Skeletal muscle tissue (tissue), 3 donors: ENCODE measurements at regions not wholly inside any gene's neighbourhood (a gene's known extent, or its start where the extent isn't known, plus 50 kb on each side); places are given as distances from the start of the nearest gene placed in this dataset.

Experiments used
- H3K27ac ChIP-seq: one replicate; pipeline ENCODE4 v1.7.0; 2013; ENCODE audit warnings: mild to moderate bottlenecking, low read depth, low read length, inconsistent platforms
- H3K27me3 ChIP-seq, 3 donors: one replicate each; pipeline ENCODE4 v1.7.0; 2013; ENCODE audit warnings: low read length in 3 of 3; ENCODE audit not compliant: control insufficient read depth in 3 of 3, insufficient read depth in 3 of 3
- H3K36me3 ChIP-seq, 3 donors: one replicate each; pipeline ENCODE4 v1.7.0; 2013; ENCODE audit warnings: low read length in 3 of 3; ENCODE audit not compliant: control insufficient read depth in 3 of 3, insufficient read depth in 3 of 3
- H3K4me1 ChIP-seq, 3 donors: one replicate each; pipeline ENCODE4 v1.7.0; 2013; ENCODE audit warnings: low read length in 3 of 3, mild to moderate bottlenecking in 3 of 3; ENCODE audit not compliant: control insufficient read depth in 3 of 3, insufficient read depth in 3 of 3
- H3K4me3 ChIP-seq, 3 donors: one replicate each; pipeline ENCODE4 v1.7.0; 2013; ENCODE audit warnings: low read length in 3 of 3
- H3K9ac ChIP-seq, 3 donors: one replicate each; pipeline ENCODE4 v1.7.0; 2013; ENCODE audit warnings: low read length in 3 of 3, mild to moderate bottlenecking in 3 of 3, moderate library complexity in 2 of 3, low read depth in 1 of 3
- H3K9me3 ChIP-seq, 3 donors: one replicate each; pipeline ENCODE4 v1.7.0; 2013; ENCODE audit warnings: low read length in 3 of 3; ENCODE audit not compliant: control insufficient read depth in 3 of 3
- donor health status: Osteomylitis.

DNA sequence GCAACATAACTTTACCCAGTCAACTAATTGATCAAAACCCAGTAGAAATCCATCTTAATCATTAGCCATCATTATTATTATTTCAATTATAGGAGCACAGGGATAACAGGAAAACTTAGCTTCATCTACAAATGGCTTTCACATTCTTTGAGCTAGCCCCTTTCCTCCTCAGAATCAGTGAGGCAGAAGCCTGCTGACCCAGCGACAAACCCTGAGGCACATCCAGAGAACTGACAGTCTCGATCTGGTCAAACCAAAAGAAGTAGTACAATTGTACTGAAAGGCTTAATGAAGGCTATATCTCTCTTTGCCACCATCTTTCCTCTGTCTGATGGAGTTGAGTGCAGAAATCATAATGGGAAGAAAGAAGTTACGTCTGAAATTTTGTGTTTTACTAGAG, 109.8 kb upstream of the ARID2 start:
- Histone ChIP-seq H3K36me3 (no peaks in the 10 kb centered on the region), H3K27me3 (no peaks in the 10 kb centered on the region), H3K27ac (no peak overlapping the region), H3K9ac (no peak overlapping the region), H3K9me3 (no peaks in the 10 kb centered on the region), H3K4me1 (peaks cover 4 to 9% (median 5%) of the 10 kb centered on the region in 3 donors), H3K4me3 (no peak overlapping the region)

DNA sequence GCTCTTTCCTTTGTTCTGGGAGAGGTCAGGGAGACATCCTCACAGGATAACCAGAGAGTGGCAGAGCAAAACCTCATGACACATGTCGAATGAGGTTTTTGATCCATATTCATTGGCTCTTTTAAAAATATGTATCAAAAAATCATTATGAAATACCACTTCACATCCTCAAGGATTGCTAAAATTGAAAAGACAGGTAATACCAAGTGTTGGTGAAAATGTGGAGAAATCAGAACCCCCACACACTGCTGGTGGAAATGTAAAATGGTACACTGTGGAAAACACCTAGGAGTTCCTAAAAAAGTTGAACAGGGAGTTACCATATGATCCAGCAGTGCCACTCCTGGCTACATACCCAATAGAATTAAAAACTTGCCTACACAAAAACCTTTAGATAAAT, 107.8 kb upstream of the ARID2 start:
- Histone ChIP-seq H3K36me3 (no peaks in the 10 kb centered on the region), H3K4me3 (no peak overlapping the region), H3K9me3 (no peaks in the 10 kb centered on the region), H3K27ac (no peak overlapping the region), H3K27me3 (no peaks in the 10 kb centered on the region), H3K9ac (no peak overlapping the region), H3K4me1 (no peaks in the 10 kb centered on the region)

DNA sequence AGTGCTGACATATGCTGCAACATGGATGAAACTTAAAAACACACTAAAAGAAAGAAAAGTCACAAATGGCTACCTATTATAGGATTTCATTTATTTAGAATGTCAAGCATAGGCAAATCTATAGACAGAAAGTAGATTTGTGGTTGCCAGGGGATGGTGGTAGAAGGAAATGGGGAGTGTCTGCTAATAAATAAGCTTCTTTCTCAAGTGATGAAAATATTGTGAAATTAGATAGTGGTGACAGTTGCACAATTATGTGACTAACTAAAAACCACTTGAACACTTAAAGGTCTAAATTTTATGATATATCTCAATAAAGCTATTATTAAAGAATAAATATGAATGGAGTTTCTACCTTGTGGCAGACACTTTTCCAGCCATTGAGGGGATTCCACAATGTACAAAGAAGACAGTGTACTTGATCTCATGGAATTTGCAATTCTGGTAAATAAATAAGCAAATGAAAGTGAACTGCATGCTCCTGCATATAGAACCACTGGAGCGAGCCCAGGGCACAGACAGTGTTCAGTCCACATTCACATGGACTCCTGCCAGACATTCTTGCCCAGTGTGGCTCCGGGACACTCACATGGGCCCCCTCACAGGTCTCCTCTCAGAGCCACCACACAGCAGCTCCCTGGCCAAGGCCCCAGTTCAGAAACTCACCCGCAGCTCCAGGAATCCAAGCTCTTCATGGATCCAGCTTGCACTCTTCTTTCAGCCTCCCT, 107.1 kb upstream of the ARID2 start:
- no peaks in the 10 kb centered on the region for H3K27me3 ChIP-seq
- no peaks in the 10 kb centered on the region for H3K4me1 ChIP-seq

DNA sequence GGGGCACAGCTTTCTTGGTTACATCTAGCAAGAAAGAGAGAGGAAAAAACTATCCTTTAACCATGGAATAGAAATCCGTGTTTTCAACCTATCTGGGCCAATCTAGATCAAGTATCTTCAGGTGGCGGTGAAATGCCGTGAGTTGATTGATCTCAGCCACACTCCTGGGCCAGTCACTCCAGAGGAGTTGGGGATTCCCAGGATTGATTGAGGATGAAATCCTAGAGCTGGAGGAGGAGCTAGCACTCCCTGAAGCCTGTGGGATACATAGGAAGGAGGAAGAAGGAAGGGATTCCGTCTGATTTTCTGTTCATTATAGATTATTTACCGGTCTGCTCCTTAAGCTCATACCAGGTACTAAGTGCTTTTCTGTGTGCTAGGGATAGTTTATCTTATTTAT, 106.3 kb upstream of the ARID2 start:
- Histone ChIP-seq H3K9me3 (no peaks in the 10 kb centered on the region), H3K4me3 (no peak overlapping the region), H3K27me3 (no peaks in the 10 kb centered on the region), H3K4me1 (no peaks in the 10 kb centered on the region), H3K27ac (no peak overlapping the region), H3K36me3 (no peaks in the 10 kb centered on the region), H3K9ac (no peak overlapping the region)

More for the DNA sequence above, 107.1 kb upstream of the ARID2 start:
- H3K4me3 ChIP-seq, result no peak overlapping the region
- H3K36me3 ChIP-seq, result no peaks in the 10 kb centered on the region
- H3K27ac ChIP-seq, result no peak overlapping the region
- H3K9ac ChIP-seq, result no peak overlapping the region
- H3K9me3 ChIP-seq, result no peaks in the 10 kb centered on the region

DNA sequence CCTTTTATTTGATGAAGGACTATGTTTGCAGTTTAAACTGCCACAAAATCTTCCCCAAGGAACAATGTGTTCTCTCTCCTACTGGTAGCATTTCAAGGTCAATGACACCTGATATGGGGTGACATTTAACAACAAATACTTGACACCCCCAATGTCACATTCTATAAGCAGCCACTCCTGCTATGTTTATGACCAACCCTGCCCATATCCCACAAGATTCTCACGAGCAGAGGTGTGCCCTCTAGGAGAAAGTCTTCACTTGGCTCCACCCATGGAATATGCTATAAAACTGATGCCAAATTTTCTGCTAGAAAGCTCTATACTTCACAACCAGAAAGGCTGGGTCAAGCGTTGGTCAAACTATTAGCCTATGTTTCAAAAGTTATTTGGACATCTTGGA, 105.6 kb upstream of the ARID2 start:
- Histone ChIP-seq H3K9me3 (no peaks in the 10 kb centered on the region), H3K9ac (no peak overlapping the region), H3K36me3 (no peaks in the 10 kb centered on the region)

DNA sequence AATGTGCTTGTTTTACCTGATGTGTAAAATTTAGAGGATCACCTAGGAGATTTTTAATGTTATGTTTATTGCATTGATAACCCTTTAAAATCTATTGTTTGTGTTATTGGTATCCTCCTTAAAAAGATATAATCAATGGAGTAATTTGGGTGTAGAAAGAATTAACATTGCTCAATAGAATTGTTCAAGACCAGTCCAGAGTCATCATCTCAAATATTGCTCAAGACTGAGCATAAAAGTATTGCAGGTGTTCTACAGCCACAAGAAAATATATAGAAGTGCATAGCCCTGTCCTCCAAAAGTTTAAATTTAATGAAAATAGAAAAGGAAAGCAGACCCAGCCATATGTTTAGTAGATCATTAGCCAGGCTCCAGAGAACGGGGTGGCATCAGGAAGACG, 102.5 kb upstream of the ARID2 start:
- Histone ChIP-seq H3K4me1 (no peaks in the 10 kb centered on the region), H3K4me3 (no peak overlapping the region), H3K27ac (no peak overlapping the region), H3K27me3 (no peaks in the 10 kb centered on the region), H3K9ac (no peak overlapping the region), H3K9me3 (no peaks in the 10 kb centered on the region), H3K36me3 (no peaks in the 10 kb centered on the region)

More for the DNA sequence above, 105.6 kb upstream of the ARID2 start:
- Histone ChIP-seq H3K4me1 (no peaks in the 10 kb centered on the region), H3K27me3 (no peaks in the 10 kb centered on the region), H3K27ac (no peak overlapping the region), H3K4me3 (no peak overlapping the region)

- no peaks in the 10 kb centered on the region for H3K4me1 ChIP-seq
- no peak overlapping the region for H3K9ac ChIP-seq
- no peak overlapping the region for H3K4me3 ChIP-seq
- H3K27me3 ChIP-seq, result no peaks in the 10 kb centered on the region
- H3K36me3 ChIP-seq, result no peaks in the 10 kb centered on the region
- no peaks in the 10 kb centered on the region for H3K9me3 ChIP-seq
- H3K27ac ChIP-seq, result no peak overlapping the region
These were observed 102.0 kb upstream of the ARID2 start for GRCh38 chr12:45627407-45628069.

GRCh38 chr12:45629292-45629691, 100.2 kb upstream of the ARID2 start:
- Histone ChIP-seq H3K27me3 (no peaks in the 10 kb centered on the region), H3K27ac (no peak overlapping the region), H3K9me3 (no peaks in the 10 kb centered on the region), H3K9ac (no peak overlapping the region), H3K4me3 (no peak overlapping the region), H3K4me1 (no peaks in the 10 kb centered on the region), H3K36me3 (no peaks in the 10 kb centered on the region)

DNA sequence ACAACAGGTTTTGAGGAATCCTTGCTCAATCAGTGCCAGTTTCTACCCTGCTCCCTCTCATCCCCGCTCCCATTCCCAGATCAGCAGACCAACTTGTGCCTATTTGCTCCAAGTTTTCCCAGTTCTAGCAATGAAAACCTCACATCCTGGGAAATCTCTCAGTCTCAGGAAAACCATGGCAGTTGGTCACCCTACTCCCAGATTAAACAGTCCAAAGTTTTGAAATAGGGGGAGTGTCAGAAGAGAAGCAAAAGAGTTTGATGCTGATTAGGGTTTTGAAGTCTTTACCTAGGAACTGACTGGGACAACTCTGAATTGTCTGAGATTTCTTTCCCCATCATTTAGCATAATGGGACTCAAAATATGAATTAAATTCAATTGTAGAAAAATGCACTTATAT, 95.8 kb upstream of the ARID2 start:
- Histone ChIP-seq H3K36me3 (no peaks in the 10 kb centered on the region), H3K4me1 (no peaks in the 10 kb centered on the region), H3K27me3 (no peaks in the 10 kb centered on the region), H3K27ac (no peak overlapping the region), H3K9ac (no peak overlapping the region), H3K4me3 (no peak overlapping the region), H3K9me3 (no peaks in the 10 kb centered on the region)

DNA sequence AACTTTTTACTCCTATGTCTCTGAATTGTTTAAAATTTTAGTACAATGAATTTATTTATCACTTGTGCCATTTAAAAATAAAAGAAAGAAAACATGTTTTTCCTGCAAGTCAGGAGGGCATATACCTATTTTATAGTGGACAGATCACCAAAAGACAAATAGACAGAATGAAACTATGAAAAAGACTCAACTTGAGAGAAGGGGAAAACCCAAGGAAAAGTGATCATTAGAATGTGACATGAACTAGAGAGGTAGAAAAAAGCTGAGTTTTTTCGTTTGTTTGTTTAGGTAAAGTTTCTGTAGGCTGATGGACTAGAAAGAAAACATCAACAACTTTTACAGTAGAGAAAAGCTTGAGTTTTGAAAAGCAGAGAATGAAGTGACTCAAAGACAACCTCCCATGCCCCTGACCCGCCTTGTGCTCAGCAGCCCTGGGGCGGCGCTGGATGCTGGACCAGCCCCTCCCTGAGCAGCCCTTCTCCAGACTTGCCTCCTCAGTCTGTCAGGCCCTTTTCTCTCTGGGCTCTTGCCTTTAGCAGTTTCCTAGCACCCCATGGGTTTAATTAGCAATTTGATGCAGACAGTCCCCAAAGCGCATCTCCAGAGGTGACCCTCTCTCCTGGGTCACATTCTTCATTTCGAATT, 95.1 kb upstream of the ARID2 start:
- Histone ChIP-seq H3K4me1 (no peaks in the 10 kb centered on the region), H3K27me3 (no peaks in the 10 kb centered on the region), H3K27ac (no peak overlapping the region), H3K4me3 (no peak overlapping the region), H3K36me3 (no peaks in the 10 kb centered on the region), H3K9me3 (no peaks in the 10 kb centered on the region), H3K9ac (no peak overlapping the region)
